AG04449 (cell line): ENCODE measurements at regions not wholly inside any gene's neighbourhood (a gene's known extent, or its start where the extent isn't known, plus 50 kb on each side); places are given as distances from the start of the nearest gene placed in this dataset.

Experiments used
- CTCF ChIA-PET: fragments of 350-600 bp; formaldehyde crosslinking; extraction: SDS; loops from one replicate; lab custom pipeline; 2021; ENCODE audit warnings: antibody characterized with exemption; lab: Yijun Ruan, JAX
- POLR2A ChIA-PET: fragments of 400-600, 350-600 bp; formaldehyde crosslinking; extraction: SDS; loops from one replicate; lab custom pipeline; 2020; ENCODE audit warnings: antibody characterized with exemption, inconsistent platforms; lab: Yijun Ruan, JAX
- DNase-seq: peaks from one replicate; pipeline ENCODE4 v3.0.0-alpha.2; 2010; ENCODE audit warnings: low read depth, low spot score
- H3K4me3 ChIP-seq: 2 replicates; pipeline ENCODE4 v1.5.1; 2011; ENCODE audit warnings: low read depth, mild to moderate bottlenecking, control low read depth, low read length
- TF ChIP-seq, protein P1 (sequence below): IDR thresholded peaks from one replicate; pipeline ENCODE4 v1.5.1; 2011; ENCODE audit warnings: mild to moderate bottlenecking, moderate library complexity, low read length, control low read depth, inconsistent platforms; ENCODE audit not compliant: insufficient read depth; ENCODE audit errors: missing control alignments

DNA sequence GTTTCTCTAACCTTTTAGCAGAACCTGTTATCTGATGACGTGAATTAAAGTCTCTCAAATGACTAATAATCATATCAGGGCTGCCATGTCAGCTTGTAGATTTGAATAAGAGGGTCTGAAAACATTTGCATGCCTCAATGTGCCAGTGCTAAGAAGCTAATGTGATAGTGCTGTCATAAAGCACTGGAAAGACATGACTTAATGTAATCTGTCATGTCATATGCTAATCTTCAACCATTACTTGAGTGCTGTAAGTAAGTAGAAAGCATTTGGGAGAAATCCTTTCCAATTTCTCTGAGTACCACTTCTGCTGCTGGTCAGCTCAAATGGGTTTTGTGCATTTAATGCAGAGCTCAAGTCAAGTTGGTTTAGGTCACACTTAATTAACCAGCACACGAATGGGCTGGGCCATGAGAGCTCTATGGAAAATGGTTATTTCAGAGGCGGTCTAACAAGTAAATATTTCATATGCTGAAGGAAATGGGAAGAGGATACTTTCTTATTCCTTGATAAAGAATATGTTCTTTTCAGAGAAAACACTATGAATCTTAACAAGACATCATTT lies 609.2 kb downstream of the LMO4 start:
- DNase-seq = no peak
- H3K4me3 ChIP-seq = no peak overlapping the region
- ChIA-PET POLR2A (no interaction called here), CTCF (interaction anchor here (0.7 kb wide), 1 partner anchor 16 kb away, joined by 3 read pairs; no protein-coding TSS in a partner anchor)
- TF ChIP-seq, protein P1, sequence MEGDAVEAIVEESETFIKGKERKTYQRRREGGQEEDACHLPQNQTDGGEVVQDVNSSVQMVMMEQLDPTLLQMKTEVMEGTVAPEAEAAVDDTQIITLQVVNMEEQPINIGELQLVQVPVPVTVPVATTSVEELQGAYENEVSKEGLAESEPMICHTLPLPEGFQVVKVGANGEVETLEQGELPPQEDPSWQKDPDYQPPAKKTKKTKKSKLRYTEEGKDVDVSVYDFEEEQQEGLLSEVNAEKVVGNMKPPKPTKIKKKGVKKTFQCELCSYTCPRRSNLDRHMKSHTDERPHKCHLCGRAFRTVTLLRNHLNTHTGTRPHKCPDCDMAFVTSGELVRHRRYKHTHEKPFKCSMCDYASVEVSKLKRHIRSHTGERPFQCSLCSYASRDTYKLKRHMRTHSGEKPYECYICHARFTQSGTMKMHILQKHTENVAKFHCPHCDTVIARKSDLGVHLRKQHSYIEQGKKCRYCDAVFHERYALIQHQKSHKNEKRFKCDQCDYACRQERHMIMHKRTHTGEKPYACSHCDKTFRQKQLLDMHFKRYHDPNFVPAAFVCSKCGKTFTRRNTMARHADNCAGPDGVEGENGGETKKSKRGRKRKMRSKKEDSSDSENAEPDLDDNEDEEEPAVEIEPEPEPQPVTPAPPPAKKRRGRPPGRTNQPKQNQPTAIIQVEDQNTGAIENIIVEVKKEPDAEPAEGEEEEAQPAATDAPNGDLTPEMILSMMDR = no peak

DNA sequence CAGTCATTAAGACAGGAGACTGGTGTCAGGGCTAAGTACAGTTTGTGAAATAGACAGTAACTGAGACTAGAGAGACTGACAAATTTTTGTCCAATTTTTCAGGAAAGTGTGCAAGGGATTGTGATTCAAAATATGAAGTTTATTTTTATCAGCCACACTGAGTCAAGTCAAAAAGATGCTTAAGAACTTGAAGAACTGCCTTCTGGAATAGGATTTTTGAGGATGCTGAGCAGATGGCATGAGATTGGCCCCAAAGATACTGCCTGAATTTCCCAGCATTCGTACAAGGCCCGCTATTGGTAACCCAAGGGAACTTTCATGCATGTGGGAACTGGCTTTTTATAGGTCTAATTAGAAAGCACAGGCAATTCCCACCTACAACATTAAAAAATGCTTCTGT lies 610.0 kb downstream of the LMO4 start:
- TF ChIP-seq, protein P1 = no peak
- H3K4me3 ChIP-seq = no peak overlapping the region
- POLR2A ChIA-PET = no interaction called here
- CTCF ChIA-PET = interaction anchor here (1.0 kb wide), 1 partner anchor 15 kb away, joined by 3 read pairs; no protein-coding TSS in a partner anchor
- no peak for DNase-seq

DNA sequence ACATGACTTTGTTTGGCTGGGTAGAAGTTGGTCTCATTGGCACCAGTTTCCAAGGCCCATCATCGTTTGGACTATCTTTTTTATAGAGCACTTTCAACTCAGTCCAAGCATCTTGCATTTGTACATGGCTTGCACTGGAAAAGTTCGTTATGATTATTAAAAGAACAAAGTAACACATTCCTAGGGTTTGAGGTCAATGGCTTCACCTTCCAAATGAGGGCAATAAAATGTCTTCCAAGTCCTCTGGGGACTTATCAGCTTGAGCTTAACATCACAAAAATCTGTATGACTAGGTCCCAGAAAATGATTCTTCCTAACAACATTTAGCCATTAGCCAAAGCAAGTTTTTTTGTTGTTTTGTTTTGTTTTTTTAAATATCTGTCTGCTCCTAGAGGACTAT lies 610.8 kb downstream of the LMO4 start:
- ChIA-PET CTCF (interaction anchor here (1.0 kb wide), 1 partner anchor 14 kb away, joined by 3 read pairs; no protein-coding TSS in a partner anchor), POLR2A (no interaction called here)
- TF ChIP-seq, protein P1 = no peak
- no peak for DNase-seq
- no peak overlapping the region for H3K4me3 ChIP-seq

DNA sequence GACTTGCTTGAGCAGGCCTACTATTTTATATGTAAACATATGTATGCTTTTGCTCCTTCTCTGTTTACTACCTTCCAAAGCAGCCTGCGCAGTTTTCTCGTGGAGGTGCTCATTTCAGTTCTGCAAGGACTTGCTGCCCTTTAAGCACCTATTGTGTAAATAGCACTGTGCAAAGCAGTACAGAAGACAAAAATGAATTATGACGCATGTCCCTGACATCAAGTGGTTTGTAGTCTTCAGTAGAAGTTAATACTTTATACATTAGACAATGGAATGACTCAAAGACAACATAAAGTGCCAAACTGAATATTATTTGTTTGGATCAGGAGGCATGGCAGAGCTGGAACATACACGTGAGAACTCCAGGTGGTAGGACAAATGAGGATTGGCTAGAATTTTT lies 611.7 kb downstream of the LMO4 start:
- no peak for DNase-seq

DNA sequence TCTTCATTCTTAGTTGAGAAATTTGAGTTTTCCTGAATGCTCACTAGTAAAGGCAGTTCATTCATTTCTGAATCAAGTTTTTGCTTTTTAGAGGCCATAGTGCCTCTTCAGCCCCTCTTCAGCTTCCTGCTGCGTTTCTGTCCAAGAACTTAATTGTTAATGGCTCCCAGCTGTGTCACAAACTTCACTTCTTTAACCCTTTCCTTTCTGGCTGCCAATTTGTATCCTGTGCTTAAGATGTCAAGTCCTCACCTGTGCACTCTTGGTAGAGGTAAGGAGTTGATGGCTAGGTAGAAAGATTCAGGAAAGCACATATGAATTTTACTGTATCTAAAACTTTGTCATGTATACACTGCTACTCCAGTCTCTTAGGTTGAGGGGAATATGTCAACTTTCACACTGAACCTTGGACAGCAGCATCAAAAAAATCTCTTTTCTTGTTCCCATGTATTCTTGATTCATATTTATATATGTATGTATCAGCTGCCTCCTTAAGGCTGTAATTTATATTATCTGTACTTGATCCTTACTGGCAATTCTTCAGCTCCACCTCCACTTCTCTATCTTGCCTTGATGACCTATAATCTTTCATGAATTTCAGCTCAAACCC lies 612.8 kb downstream of the LMO4 start:
- ChIA-PET CTCF (interaction anchor here (0.7 to 4.9 kb wide), 4 partner anchors 10 to 1029 kb away, joined by 3 to 44 read pairs (median 4); no protein-coding TSS in a partner anchor), POLR2A (interaction anchor here (0.9 kb wide), 1 partner anchor 607 kb away, joined by 4 read pairs; no protein-coding TSS in a partner anchor)
- TF ChIP-seq, protein P1 = no peak
- no peak for DNase-seq
- H3K4me3 ChIP-seq = no peak overlapping the region

More for the DNA sequence above, 611.7 kb downstream of the LMO4 start:
- TF ChIP-seq, protein P1 = no peak
- ChIA-PET POLR2A (no interaction called here), CTCF (no interaction called here)
- no peak overlapping the region for H3K4me3 ChIP-seq

DNA sequence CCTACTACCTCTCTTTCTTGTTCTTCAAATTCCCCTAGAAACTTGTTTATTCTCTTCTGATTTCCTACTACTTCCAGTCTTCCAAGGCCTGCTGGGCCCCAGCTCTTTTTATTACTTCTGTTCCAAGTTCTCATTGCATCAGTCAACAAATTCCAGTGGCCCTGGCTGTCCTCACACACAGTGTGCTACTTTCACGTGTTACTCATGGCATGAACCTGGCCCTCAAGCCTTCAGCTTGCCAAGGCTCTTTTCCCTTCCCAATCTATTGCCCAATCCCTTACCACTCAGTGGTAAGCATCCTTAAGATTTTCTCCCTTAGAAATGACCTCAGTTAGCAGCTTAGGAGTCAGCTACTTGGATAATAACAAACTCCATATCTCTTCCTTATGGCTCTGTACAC lies 613.5 kb downstream of the LMO4 start:
- peak; percentile 47 for DNase-seq

More for the DNA sequence above, 613.5 kb downstream of the LMO4 start:
- no peak overlapping the region for H3K4me3 ChIP-seq
- TF ChIP-seq, protein P1 = no peak
- ChIA-PET CTCF (interaction anchor here (1.1 to 4.9 kb wide), 3 partner anchors 11 to 617 kb away, joined by 4 to 44 read pairs (median 4); no protein-coding TSS in a partner anchor), POLR2A (interaction anchor here (0.9 kb wide), 1 partner anchor 608 kb away, joined by 4 read pairs; no protein-coding TSS in a partner anchor)
